GM23248 (cell line): ENCODE measurements at regions not wholly inside any gene's neighbourhood (a gene's known extent, or its start where the extent isn't known, plus 50 kb on each side); places are given as distances from the start of the nearest gene placed in this dataset.
A peak's percentile ranks its signal among the peaks of the same experiment; 100 is the strongest.

Experiments
- DNase-seq: peaks from one replicate; pipeline ENCODE4 v3.0.0-alpha.2; 2015
- H2AFZ ChIP-seq: fragments of 200-600 bp; sonication (generic); 2 replicates; pipeline ENCODE4 v1.6.1; 2016; ENCODE audit warnings: antibody characterized with exemption
- H3F3A ChIP-seq: fragments of 200-600 bp; sonication (generic); 2 replicates; pipeline ENCODE4 v1.6.1; 2016; ENCODE audit warnings: mild to moderate bottlenecking, antibody characterized with exemption, mixed run types; ENCODE audit not compliant: insufficient read depth
- H3K27ac ChIP-seq: fragments of 200-600 bp; sonication (generic); 2 replicates; pipeline ENCODE4 v1.5.1; 2016; ENCODE audit warnings: mild to moderate bottlenecking
- H3K27me3 ChIP-seq: fragments of 200-600 bp; sonication (generic); replicated peaks from 2 replicates; pipeline ENCODE4 v1.6.1; 2016; ENCODE audit warnings: mild to moderate bottlenecking; ENCODE audit not compliant: insufficient read depth
- H3K36me3 ChIP-seq: fragments of 200-600 bp; sonication (generic); 2 replicates; pipeline ENCODE4 v1.6.1; 2016; ENCODE audit warnings: low read depth, mild to moderate bottlenecking
- H3K4me1 ChIP-seq: fragments of 200-600 bp; sonication (generic); 2 replicates; pipeline ENCODE4 v1.6.1; 2016; ENCODE audit warnings: mild to moderate bottlenecking; ENCODE audit not compliant: insufficient read depth
- H3K4me2 ChIP-seq: fragments of 200-600 bp; sonication (generic); one replicate; pipeline ENCODE4 v1.6.1; 2016; ENCODE audit warnings: mild to moderate bottlenecking; ENCODE audit not compliant: unreplicated experiment
- H3K4me3 ChIP-seq: fragments of 200-600 bp; sonication (generic); 2 replicates; pipeline ENCODE4 v1.5.1; 2016; ENCODE audit warnings: mild to moderate bottlenecking
- H3K79me2 ChIP-seq: fragments of 200-600 bp; sonication (generic); 2 replicates; pipeline ENCODE4 v1.6.1; 2016; ENCODE audit warnings: mild to moderate bottlenecking; ENCODE audit not compliant: insufficient read depth
- H3K9ac ChIP-seq: fragments of 200-600 bp; sonication (generic); 2 replicates; pipeline ENCODE4 v1.6.1; 2016; ENCODE audit warnings: mild to moderate bottlenecking
- H3K9me2 ChIP-seq: fragments of 200-600 bp; sonication (generic); 2 replicates; pipeline ENCODE4 v1.6.1; 2016; ENCODE audit warnings: mixed run types, mild to moderate bottlenecking, moderate library complexity; ENCODE audit not compliant: insufficient read depth
- H3K9me3 ChIP-seq: fragments of 200-600 bp; sonication (generic); one replicate; pipeline ENCODE4 v1.6.1; 2017; ENCODE audit warnings: low read depth
- H4K20me1 ChIP-seq: fragments of 200-600 bp; sonication (generic); 2 replicates; pipeline ENCODE4 v1.6.0; 2016; ENCODE audit not compliant: insufficient read depth
- EZH2 ChIP-seq: fragments of 200-600 bp; sonication (generic); IDR thresholded peaks from 2 replicates; pipeline ENCODE4 v1.6.1; 2018; ENCODE audit warnings: antibody characterized with exemption, mild to moderate bottlenecking; ENCODE audit not compliant: insufficient read depth, poor library complexity, severe bottlenecking
- EZH2phosphoT487 ChIP-seq: fragments of 200-600 bp; sonication (generic); IDR thresholded peaks from 2 replicates; pipeline ENCODE4 v1.6.1; 2018; ENCODE audit warnings: antibody characterized with exemption, moderate library complexity, mild to moderate bottlenecking, low read depth; ENCODE audit not compliant: insufficient read depth
- WGBS, 2 experiments: methylation state at CpG; one replicate each; pipeline ENCODE4 v1.1.6; 2015 to 2017; ENCODE audit warnings: low lambda C conversion rate in 2 of 2, low coverage in 1 of 2; ENCODE audit errors: missing lambda C conversion rate in 2 of 2; 5-methylcytosine and 5-hydroxymethylcytosine counted together
- in situ Hi-C: fragments of 300-500 bp; cut with MboI; formaldehyde crosslinking; loops from 2 replicates; pipeline ENCODE4 v1.15.0; 2020

DNA sequence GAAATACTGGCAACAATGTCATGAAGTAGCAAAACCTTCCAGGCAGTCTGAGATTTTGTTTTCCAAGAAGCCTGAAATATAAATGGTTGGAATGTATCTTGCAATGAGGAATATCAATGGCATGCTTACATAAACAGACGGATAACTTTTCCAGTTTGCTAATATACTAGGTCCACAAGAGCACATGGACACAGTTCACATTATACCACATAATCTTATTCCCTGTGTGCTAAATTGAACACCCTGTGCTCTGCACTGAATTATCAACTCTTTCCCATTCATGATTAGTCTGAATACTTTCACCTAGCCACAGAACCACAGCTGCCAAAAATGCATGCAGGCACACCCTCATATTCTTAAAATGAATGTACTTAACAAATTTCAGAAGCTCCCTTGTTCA is 274.3 kb downstream of the COL12A1 start:
- Histone ChIP-seq H3K9ac (no peak overlapping the region), H3K9me3 (no peaks in the 10 kb centered on the region), H4K20me1 (no peaks in the 10 kb centered on the region), H3K27ac (peak overlapping the region; percentile 33), H3K36me3 (no peaks in the 10 kb centered on the region), H3K4me1 (peaks cover 45% of the 10 kb centered on the region), H3K79me2 (no peaks in the 10 kb centered on the region), H3K9me2 (peaks cover 6% of the 10 kb centered on the region; the same call in 1 of the 2 replicates), H3K4me3 (no peak overlapping the region), H3K27me3 (no peaks in the 10 kb centered on the region), H2AFZ (no peak overlapping the region), H3F3A (peaks cover 36% of the 10 kb centered on the region; the same call in 1 of the 2 replicates), H3K4me2 (peak overlapping the region; percentile 55)
- in situ Hi-C loops: no loop called here
- DNase-seq: peak; percentile 79
- WGBS, 2 experiments: 0 to 5% methylated on average over 1 of the region's 1 CpG
- no peak for TF ChIP-seq EZH2
- TF ChIP-seq EZH2phosphoT487: no peak

DNA sequence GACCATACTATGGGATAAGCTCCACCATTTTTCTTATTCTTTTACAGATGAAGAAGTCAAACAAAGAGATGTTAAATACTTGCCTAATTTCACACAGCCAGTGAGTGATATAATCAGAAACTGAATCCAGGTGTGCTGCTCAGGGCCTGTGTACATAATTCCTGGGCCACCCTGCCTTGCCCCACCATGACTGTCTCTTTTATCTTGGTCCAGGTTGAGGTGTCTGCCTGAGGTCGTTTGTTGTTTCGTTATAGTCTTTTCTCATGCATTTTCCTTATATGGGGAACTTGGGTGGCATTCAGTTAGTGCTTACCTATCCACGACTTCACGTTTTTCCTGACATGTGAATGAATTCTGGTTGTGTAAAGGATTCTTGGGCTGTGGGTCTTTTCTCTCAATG is 277.6 kb downstream of the COL12A1 start:
- H4K20me1 ChIP-seq: no peaks in the 10 kb centered on the region
- no peak overlapping the region for H2AFZ ChIP-seq
- no peaks in the 10 kb centered on the region for H3K36me3 ChIP-seq
- H3K4me2 ChIP-seq: no peak overlapping the region
- in situ Hi-C loops: no loop called here
- TF ChIP-seq EZH2phosphoT487 (no peak), EZH2 (no peak)
- no peaks in the 10 kb centered on the region for H3K9me3 ChIP-seq
- peaks cover 32% of the 10 kb centered on the region for H3K4me1 ChIP-seq
- no peak overlapping the region for H3K4me3 ChIP-seq
- no peaks in the 10 kb centered on the region for H3K27me3 ChIP-seq
- no peak overlapping the region for H3K27ac ChIP-seq
- H3K9ac ChIP-seq: no peak overlapping the region
- no peaks in the 10 kb centered on the region for H3K9me2 ChIP-seq
- 64 to 65% methylated on average over 4 of the region's 4 CpGs for WGBS, 2 experiments
- H3F3A ChIP-seq: peaks cover 31% of the 10 kb centered on the region; the same call in 1 of the 2 replicates
- DNase-seq: no peak
- H3K79me2 ChIP-seq: no peaks in the 10 kb centered on the region

DNA sequence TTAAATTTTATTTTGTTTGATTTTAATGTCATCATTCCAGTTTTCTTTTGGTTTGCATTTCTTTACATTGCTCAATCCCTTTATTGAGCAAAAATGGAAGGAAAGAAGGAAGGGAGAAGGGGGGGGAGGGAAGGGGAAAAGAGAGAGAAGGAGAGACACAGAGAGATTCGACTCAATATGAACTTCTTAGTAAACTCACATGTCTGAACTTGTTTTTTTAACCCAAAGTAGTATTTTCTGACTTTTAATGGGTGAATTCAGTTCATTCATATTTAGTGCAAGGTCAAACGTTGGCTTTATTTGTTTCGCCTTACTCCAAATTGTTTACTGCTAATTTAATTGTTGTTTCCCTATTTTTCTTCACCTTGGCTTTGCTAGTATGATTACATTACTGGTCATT is 278.6 kb downstream of the COL12A1 start:
- no peak for TF ChIP-seq EZH2phosphoT487
- no peak for TF ChIP-seq EZH2
- WGBS, 2 experiments: 85 to 91% methylated on average over 3 of the region's 3 CpGs
- Histone ChIP-seq H3K27ac (no peak overlapping the region), H3K36me3 (no peaks in the 10 kb centered on the region), H3K9me3 (no peaks in the 10 kb centered on the region), H3K79me2 (no peaks in the 10 kb centered on the region), H3K9me2 (no peaks in the 10 kb centered on the region), H3F3A (peaks cover 25% of the 10 kb centered on the region; the same call in 1 of the 2 replicates), H2AFZ (no peak overlapping the region), H3K4me1 (peaks cover 23% of the 10 kb centered on the region), H3K4me2 (no peak overlapping the region), H3K27me3 (no peaks in the 10 kb centered on the region), H3K9ac (no peak overlapping the region), H3K4me3 (no peak overlapping the region), H4K20me1 (no peaks in the 10 kb centered on the region)
- DNase-seq: no peak
- in situ Hi-C loops: no loop called here

DNA sequence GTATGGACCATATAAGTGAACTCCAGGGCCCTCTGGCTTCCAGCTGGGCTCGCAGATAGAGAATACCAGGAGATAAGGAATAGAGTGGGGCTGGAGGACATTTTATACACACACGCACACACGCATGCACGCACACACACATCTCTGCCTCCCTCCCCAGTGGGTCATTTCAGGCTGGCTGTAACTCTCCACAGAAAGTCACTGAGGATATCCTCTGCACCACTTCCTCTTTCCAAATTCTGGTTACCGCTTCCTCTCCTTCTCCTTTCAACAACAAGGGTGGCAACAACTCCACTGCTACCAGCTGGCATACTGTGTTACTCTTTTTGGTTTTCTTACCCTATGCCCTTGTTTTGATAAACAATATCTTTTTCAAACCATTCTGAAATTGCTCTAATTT is 280.2 kb downstream of the COL12A1 start:
- no peaks in the 10 kb centered on the region for H3K36me3 ChIP-seq
- peaks cover 9% of the 10 kb centered on the region; the same call in 1 of the 2 replicates for H3F3A ChIP-seq
- TF ChIP-seq EZH2phosphoT487: no peak
- no peak for TF ChIP-seq EZH2
- WGBS, 2 experiments: 94 to 98% methylated on average over 5 of the region's 5 CpGs
- no peak overlapping the region for H3K4me3 ChIP-seq
- no peaks in the 10 kb centered on the region for H3K9me3 ChIP-seq
- no peak for DNase-seq
- H3K9me2 ChIP-seq: no peaks in the 10 kb centered on the region
- H3K27me3 ChIP-seq: no peaks in the 10 kb centered on the region
- no peak overlapping the region for H3K9ac ChIP-seq
- no peaks in the 10 kb centered on the region for H3K79me2 ChIP-seq
- H3K27ac ChIP-seq: no peak overlapping the region
- in situ Hi-C loops: no loop called here
- peaks cover 7% of the 10 kb centered on the region for H3K4me1 ChIP-seq
- H2AFZ ChIP-seq: no peak overlapping the region
- no peak overlapping the region for H3K4me2 ChIP-seq
- H4K20me1 ChIP-seq: no peaks in the 10 kb centered on the region

DNA sequence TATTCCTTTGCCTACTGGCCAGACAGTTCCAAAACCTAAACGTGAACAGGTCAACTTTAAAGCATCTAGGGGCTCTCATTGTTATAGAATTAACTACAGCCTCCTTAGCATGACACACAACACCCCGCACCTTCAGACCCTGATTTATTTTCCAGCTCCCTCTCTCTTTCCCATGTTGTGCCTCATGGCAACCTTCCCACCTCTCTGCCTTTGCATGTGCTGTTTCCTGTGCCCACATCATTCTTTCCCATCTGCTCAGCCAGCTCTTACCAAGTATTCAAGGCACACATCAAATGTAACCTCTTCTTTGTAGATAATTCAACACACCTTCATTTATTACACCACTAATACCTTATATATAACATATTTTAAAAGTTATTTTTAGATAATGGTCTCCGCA is 291.0 kb downstream of the COL12A1 start:
- no peak overlapping the region for H3K4me3 ChIP-seq
- no peaks in the 10 kb centered on the region for H3K79me2 ChIP-seq
- H4K20me1 ChIP-seq: no peaks in the 10 kb centered on the region
- H3F3A ChIP-seq: no peaks in the 10 kb centered on the region
- no peaks in the 10 kb centered on the region for H3K9me3 ChIP-seq
- WGBS, 2 experiments: 89 to 96% methylated on average over 3 of the region's 3 CpGs
- no peak for TF ChIP-seq EZH2
- no peak for TF ChIP-seq EZH2phosphoT487
- in situ Hi-C loops: no loop called here
- H3K9ac ChIP-seq: no peak overlapping the region
- H3K4me2 ChIP-seq: no peak overlapping the region
- no peak overlapping the region for H2AFZ ChIP-seq
- DNase-seq: no peak
- no peaks in the 10 kb centered on the region for H3K36me3 ChIP-seq
- H3K9me2 ChIP-seq: 0 out of 2 replicates have a peak, but pooled peaks cover 4% of the 10 kb centered on the region
- H3K27me3 ChIP-seq: no peaks in the 10 kb centered on the region
- no peaks in the 10 kb centered on the region for H3K4me1 ChIP-seq
- no peak overlapping the region for H3K27ac ChIP-seq
